GM18520 (cell line): ENCODE measurements at regions not wholly inside any gene's neighbourhood (a gene's known extent, or its start where the extent isn't known, plus 50 kb on each side); places are given as distances from the start of the nearest gene placed in this dataset.

ENCODE experiments used
- ATAC-seq: cut with Tn5 transposase; IDR thresholded peaks from one replicate; pipeline ENCODE4 v1.9.1; 2021; ENCODE audit not compliant: unreplicated experiment

GRCh38 chr2:63776382-63776781, 65.3 kb upstream of the UGP2 start:
- ATAC-seq, result no peak

GRCh38 chr2:63777816-63778215, 63.9 kb upstream of the UGP2 start:
- no peak for ATAC-seq

GRCh38 chr2:63778391-63778790, 63.3 kb upstream of the UGP2 start:
- ATAC-seq, result no peak

GRCh38 chr2:63780518-63781155, 61.1 kb upstream of the UGP2 start:
- no peak for ATAC-seq

- ATAC-seq, result no peak
Measured at GRCh38 chr2:63784461-63784860, 57.2 kb upstream of the UGP2 start.

GRCh38 chr2:63785096-63785495, 56.6 kb upstream of the UGP2 start:
- no peak for ATAC-seq

- ATAC-seq, result no peak
Measured at GRCh38 chr2:63786471-63786870, 55.2 kb upstream of the UGP2 start.

GRCh38 chr2:63788071-63788470, 53.6 kb upstream of the UGP2 start:
- no peak for ATAC-seq

- ATAC-seq, result no peak
Measured at GRCh38 chr2:63789338-63790020, 52.2 kb upstream of the UGP2 start.

GRCh38 chr2:63790491-63790890, 51.2 kb upstream of the UGP2 start:
- ATAC-seq, result no peak

- no peak for ATAC-seq
Measured at GRCh38 chr2:63790906-63791305, 50.8 kb upstream of the UGP2 start.

GRCh38 chr2:63791387-63791786, 50.3 kb upstream of the UGP2 start:
- no peak for ATAC-seq
